Progenitor cell of endocrine pancreas (in vitro differentiated cells): ENCODE measurements at regions not wholly inside any gene's neighbourhood (a gene's known extent, or its start where the extent isn't known, plus 50 kb on each side); places are given as distances from the start of the nearest gene placed in this dataset.

Experiments
- DNase-seq: peaks from one replicate; pipeline ENCODE4 v3.0.0; 2021; ENCODE audit warnings: low spot score; ENCODE audit not compliant: unreplicated experiment
- H3K27ac Mint-ChIP-seq: 2 replicates; pipeline ENCODE4 v1.8.0; 2021; ENCODE audit warnings: mild to moderate bottlenecking, moderate library complexity, mixed read lengths
- H3K27me3 Mint-ChIP-seq: 2 replicates; pipeline ENCODE4 v1.8.0; 2021; ENCODE audit warnings: mixed read lengths
- H3K36me3 Mint-ChIP-seq: 2 replicates; pipeline ENCODE4 v1.8.0; 2022; ENCODE audit warnings: mixed read lengths; ENCODE audit not compliant: insufficient read depth
- H3K4me1 Mint-ChIP-seq: 2 replicates; pipeline ENCODE4 v1.8.0; 2021; ENCODE audit warnings: low read depth, mixed read lengths
- H3K4me3 Mint-ChIP-seq: 2 replicates; pipeline ENCODE4 v1.8.0; 2021; ENCODE audit warnings: low read depth, mild to moderate bottlenecking, moderate library complexity, mixed read lengths
- H3K9me3 Mint-ChIP-seq: 2 replicates; pipeline ENCODE4 v1.8.0; 2021; ENCODE audit warnings: low read depth, mixed read lengths
- TF ChIP-seq, protein P1 (sequence below): fragments of 200-600 bp; sonication (generic); IDR thresholded peaks from one replicate; pipeline ENCODE4 v1.5.0; 2021; ENCODE audit warnings: antibody characterized with exemption, mild to moderate bottlenecking; ENCODE audit not compliant: unreplicated experiment

- DNase-seq = no peak
- H3K4me3 Mint-ChIP-seq = no peak overlapping the region
- H3K4me1 Mint-ChIP-seq = peaks cover 21% of the 10 kb centered on the region
- H3K27me3 Mint-ChIP-seq = peaks cover 56% of the 10 kb centered on the region
- no peaks in the 10 kb centered on the region for H3K36me3 Mint-ChIP-seq
- H3K27ac Mint-ChIP-seq = peak overlapping the region; percentile 6
- H3K9me3 Mint-ChIP-seq = no peaks in the 10 kb centered on the region
- TF ChIP-seq, protein P1, sequence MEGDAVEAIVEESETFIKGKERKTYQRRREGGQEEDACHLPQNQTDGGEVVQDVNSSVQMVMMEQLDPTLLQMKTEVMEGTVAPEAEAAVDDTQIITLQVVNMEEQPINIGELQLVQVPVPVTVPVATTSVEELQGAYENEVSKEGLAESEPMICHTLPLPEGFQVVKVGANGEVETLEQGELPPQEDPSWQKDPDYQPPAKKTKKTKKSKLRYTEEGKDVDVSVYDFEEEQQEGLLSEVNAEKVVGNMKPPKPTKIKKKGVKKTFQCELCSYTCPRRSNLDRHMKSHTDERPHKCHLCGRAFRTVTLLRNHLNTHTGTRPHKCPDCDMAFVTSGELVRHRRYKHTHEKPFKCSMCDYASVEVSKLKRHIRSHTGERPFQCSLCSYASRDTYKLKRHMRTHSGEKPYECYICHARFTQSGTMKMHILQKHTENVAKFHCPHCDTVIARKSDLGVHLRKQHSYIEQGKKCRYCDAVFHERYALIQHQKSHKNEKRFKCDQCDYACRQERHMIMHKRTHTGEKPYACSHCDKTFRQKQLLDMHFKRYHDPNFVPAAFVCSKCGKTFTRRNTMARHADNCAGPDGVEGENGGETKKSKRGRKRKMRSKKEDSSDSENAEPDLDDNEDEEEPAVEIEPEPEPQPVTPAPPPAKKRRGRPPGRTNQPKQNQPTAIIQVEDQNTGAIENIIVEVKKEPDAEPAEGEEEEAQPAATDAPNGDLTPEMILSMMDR = no peak
Measured at GRCh38 chr19:30690935-30691818, 319.0 kb downstream of the ZNF536 start.

- Mint-ChIP-seq H3K4me1 (peaks cover 20% of the 10 kb centered on the region), H3K4me3 (no peak overlapping the region), H3K9me3 (no peaks in the 10 kb centered on the region), H3K27me3 (peaks cover 63% of the 10 kb centered on the region), H3K27ac (no peak overlapping the region), H3K36me3 (no peaks in the 10 kb centered on the region)
- TF ChIP-seq, protein P1 = no peak
- no peak for DNase-seq
Measured at GRCh38 chr19:30690525-30690924, 318.3 kb downstream of the ZNF536 start.

- no peaks in the 10 kb centered on the region for H3K36me3 Mint-ChIP-seq
- peaks cover 68% of the 10 kb centered on the region for H3K27me3 Mint-ChIP-seq
- H3K4me1 Mint-ChIP-seq = peaks cover 17% of the 10 kb centered on the region
- DNase-seq = no peak
- no peak overlapping the region for H3K27ac Mint-ChIP-seq
- TF ChIP-seq, protein P1 = peak; percentile 41
- H3K4me3 Mint-ChIP-seq = no peak overlapping the region
- no peaks in the 10 kb centered on the region for H3K9me3 Mint-ChIP-seq
Measured at GRCh38 chr19:30689474-30689873, 317.3 kb downstream of the ZNF536 start.

DNA sequence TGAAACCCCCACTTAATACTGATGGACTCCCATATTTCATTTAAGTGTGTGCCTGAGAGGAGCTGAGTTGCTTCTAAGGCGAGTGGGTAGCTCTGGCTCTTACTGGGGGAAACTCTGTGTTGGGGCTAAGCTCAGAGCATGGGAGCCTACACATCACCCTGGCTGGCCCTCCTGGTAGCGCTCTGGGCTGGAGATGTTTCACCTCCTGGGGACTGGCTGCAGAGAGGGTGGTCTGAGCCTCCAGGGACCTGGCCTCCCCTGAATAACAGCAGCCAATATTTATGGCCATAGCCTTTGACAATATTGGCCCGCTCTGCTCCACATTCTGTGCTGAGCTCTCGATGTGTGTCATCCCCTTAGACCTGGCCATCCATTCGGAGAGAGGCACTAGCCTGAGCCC lies 316.5 kb downstream of the ZNF536 start:
- Mint-ChIP-seq H3K36me3 (no peaks in the 10 kb centered on the region), H3K27ac (no peak overlapping the region), H3K4me3 (no peak overlapping the region), H3K4me1 (peaks cover 17% of the 10 kb centered on the region), H3K27me3 (peaks cover 69% of the 10 kb centered on the region), H3K9me3 (no peaks in the 10 kb centered on the region)
- DNase-seq = no peak
- TF ChIP-seq, protein P1 = no peak

GRCh38 chr19:30686826-30687566 lies 314.8 kb downstream of the ZNF536 start:
- Mint-ChIP-seq H3K36me3 (no peaks in the 10 kb centered on the region), H3K4me1 (peaks cover 20% of the 10 kb centered on the region), H3K4me3 (no peak overlapping the region), H3K27me3 (peaks cover 64% of the 10 kb centered on the region), H3K27ac (no peak overlapping the region), H3K9me3 (no peaks in the 10 kb centered on the region)
- DNase-seq = no peak
- TF ChIP-seq, protein P1 = no peak
